GM18526 (cell line): ENCODE measurements at regions not wholly inside any gene's neighbourhood (a gene's known extent, or its start where the extent isn't known, plus 50 kb on each side); places are given as distances from the start of the nearest gene placed in this dataset.

Experiments
- POLR2A ChIP-seq: IDR thresholded peaks from 3 replicates; pipeline ENCODE4 v1.6.1; 2011; ENCODE audit not compliant: insufficient read length; ENCODE audit errors: extremely low read depth

GRCh38 chr3:193842029-193842798 lies 249.2 kb downstream of the OPA1 start:
- TF ChIP-seq POLR2A, result peak; percentile 17

- TF ChIP-seq POLR2A, result no peak
Measured at GRCh38 chr3:193842832-193843473, 249.9 kb downstream of the OPA1 start.

GRCh38 chr3:193843474-193844301 lies 250.7 kb downstream of the OPA1 start:
- TF ChIP-seq POLR2A, result no peak

GRCh38 chr3:193844472-193844871 lies 251.5 kb downstream of the OPA1 start:
- TF ChIP-seq POLR2A, result no peak

GRCh38 chr3:193845144-193845543 lies 252.1 kb downstream of the OPA1 start:
- TF ChIP-seq POLR2A, result no peak

GRCh38 chr3:193846569-193846968 lies 253.6 kb downstream of the OPA1 start:
- TF ChIP-seq POLR2A, result no peak

- no peak for TF ChIP-seq POLR2A
Measured at GRCh38 chr3:193847402-193847801, 254.4 kb downstream of the OPA1 start.

- TF ChIP-seq POLR2A, result no peak
Measured at GRCh38 chr3:193848547-193848946, 255.5 kb downstream of the OPA1 start.

GRCh38 chr3:193850084-193850619 lies 257.1 kb downstream of the OPA1 start:
- TF ChIP-seq POLR2A, result no peak

- TF ChIP-seq POLR2A, result no peak
Measured at GRCh38 chr3:193851428-193851847, 258.4 kb downstream of the OPA1 start.

GRCh38 chr3:193851941-193852674 lies 259.1 kb downstream of the OPA1 start:
- no peak for TF ChIP-seq POLR2A

GRCh38 chr3:193852901-193853300 lies 259.9 kb downstream of the OPA1 start:
- no peak for TF ChIP-seq POLR2A

GRCh38 chr3:193853511-193854219 lies 260.7 kb downstream of the OPA1 start:
- TF ChIP-seq POLR2A, result no peak

GRCh38 chr3:193857996-193858395 lies 265.0 kb downstream of the OPA1 start:
- TF ChIP-seq POLR2A, result no peak

- no peak for TF ChIP-seq POLR2A
Measured at GRCh38 chr3:193859195-193859594, 266.2 kb downstream of the OPA1 start.

- TF ChIP-seq POLR2A, result no peak
Measured at GRCh38 chr3:193861012-193861411, 268.0 kb downstream of the OPA1 start.
